ENCODE measurements at regions not wholly inside any gene's neighbourhood (a gene's known extent, or its start where the extent isn't known, plus 50 kb on each side); places are given as distances from the start of the nearest gene placed in this dataset.

DNA sequence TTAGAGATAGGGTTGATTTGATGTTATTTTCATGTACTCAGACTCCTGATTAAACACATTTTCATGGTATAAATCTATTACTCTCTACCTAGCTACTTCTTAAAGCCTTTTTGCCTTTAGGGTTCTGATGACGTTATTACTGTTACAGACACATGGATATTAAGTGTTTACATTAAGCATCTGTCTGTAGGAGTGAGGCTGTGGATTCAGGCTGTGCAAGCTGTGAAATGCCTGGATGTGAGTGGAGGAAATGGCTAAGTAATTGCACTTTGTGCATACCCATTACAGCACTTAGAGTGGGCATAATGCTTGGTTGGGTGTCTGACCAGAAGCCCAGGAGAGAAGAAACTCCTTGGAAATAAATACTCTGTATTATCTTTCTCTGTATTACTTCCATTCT, 186.8 kb downstream of the SNX18 start:
- TF ChIP-seq, protein P1, sequence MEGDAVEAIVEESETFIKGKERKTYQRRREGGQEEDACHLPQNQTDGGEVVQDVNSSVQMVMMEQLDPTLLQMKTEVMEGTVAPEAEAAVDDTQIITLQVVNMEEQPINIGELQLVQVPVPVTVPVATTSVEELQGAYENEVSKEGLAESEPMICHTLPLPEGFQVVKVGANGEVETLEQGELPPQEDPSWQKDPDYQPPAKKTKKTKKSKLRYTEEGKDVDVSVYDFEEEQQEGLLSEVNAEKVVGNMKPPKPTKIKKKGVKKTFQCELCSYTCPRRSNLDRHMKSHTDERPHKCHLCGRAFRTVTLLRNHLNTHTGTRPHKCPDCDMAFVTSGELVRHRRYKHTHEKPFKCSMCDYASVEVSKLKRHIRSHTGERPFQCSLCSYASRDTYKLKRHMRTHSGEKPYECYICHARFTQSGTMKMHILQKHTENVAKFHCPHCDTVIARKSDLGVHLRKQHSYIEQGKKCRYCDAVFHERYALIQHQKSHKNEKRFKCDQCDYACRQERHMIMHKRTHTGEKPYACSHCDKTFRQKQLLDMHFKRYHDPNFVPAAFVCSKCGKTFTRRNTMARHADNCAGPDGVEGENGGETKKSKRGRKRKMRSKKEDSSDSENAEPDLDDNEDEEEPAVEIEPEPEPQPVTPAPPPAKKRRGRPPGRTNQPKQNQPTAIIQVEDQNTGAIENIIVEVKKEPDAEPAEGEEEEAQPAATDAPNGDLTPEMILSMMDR (IDR thresholded peaks at IDR 0.05): no peak
- no peak for TF ChIP-seq POLR2A (IDR thresholded peaks at IDR 0.05)

Data from Peyer's patch (tissue), 4 donors.